Neural cell (in vitro differentiated cells): ENCODE measurements at regions not wholly inside any gene's neighbourhood (a gene's known extent, or its start where the extent isn't known, plus 50 kb on each side); places are given as distances from the start of the nearest gene placed in this dataset.

Source experiments
- H2AFZ ChIP-seq: fragments of 200-600, 300-800 bp; sonication (generic), shearing (Covaris generic); 2 replicates; pipeline ENCODE4 v1.6.0; 2014; ENCODE audit warnings: low read depth, mild to moderate bottlenecking, antibody characterized with exemption, low read length, moderate library complexity
- H3F3A ChIP-seq: fragments of 200-600 bp; shearing (Covaris generic); 2 replicates; pipeline ENCODE4 v1.6.1; 2016; ENCODE audit warnings: mild to moderate bottlenecking, moderate library complexity, mixed read lengths, antibody characterized with exemption, low read length; ENCODE audit not compliant: insufficient read depth, poor library complexity, severe bottlenecking
- H3K27ac ChIP-seq: fragments of 200-600, 300-800 bp; sonication (generic), shearing (Covaris generic); 2 replicates; pipeline ENCODE4 v1.5.1; 2014; ENCODE audit warnings: mild to moderate bottlenecking, low read length, moderate library complexity
- H3K27me3 ChIP-seq: fragments of 300-800, 200-600 bp; sonication (generic), shearing (Covaris generic); 2 replicates; pipeline ENCODE4 v1.6.0; 2014; ENCODE audit warnings: mild to moderate bottlenecking, low read depth, low read length, moderate library complexity; ENCODE audit not compliant: insufficient read depth
- H3K36me3 ChIP-seq: fragments of 300-800, 200-600 bp; sonication (generic), shearing (Covaris generic); 2 replicates; pipeline ENCODE4 v1.5.1; 2014; ENCODE audit warnings: mild to moderate bottlenecking, antibody characterized with exemption, low read length, moderate library complexity; ENCODE audit not compliant: insufficient read depth
- H3K4me2 ChIP-seq: fragments of 300-800, 200-600 bp; sonication (generic), shearing (Covaris generic); 2 replicates; pipeline ENCODE4 v1.6.0; 2014; ENCODE audit warnings: mild to moderate bottlenecking, low read length
- H3K4me3 ChIP-seq: fragments of 300-800, 200-600 bp; sonication (generic), shearing (Covaris generic); 2 replicates; pipeline ENCODE4 v1.5.1; 2014; ENCODE audit warnings: mild to moderate bottlenecking, low read length, moderate library complexity
- H3K79me2 ChIP-seq: fragments of 200-600 bp; shearing (Covaris generic); replicated peaks from 2 replicates; pipeline ENCODE4 v1.6.0; 2014; ENCODE audit warnings: mild to moderate bottlenecking, low read length, moderate library complexity; ENCODE audit not compliant: insufficient read depth
- H3K9ac ChIP-seq: fragments of 300-800, 200-600 bp; sonication (generic), shearing (Covaris generic); 2 replicates; pipeline ENCODE4 v1.6.1; 2016; ENCODE audit warnings: mild to moderate bottlenecking, low read length, mixed read lengths
- H3K9me2 ChIP-seq: fragments of 200-600 bp; shearing (Covaris generic); 2 replicates; pipeline ENCODE4 v1.6.1; 2016; ENCODE audit warnings: mild to moderate bottlenecking, low read length, mixed read lengths; ENCODE audit not compliant: insufficient read depth
- H3K9me3 ChIP-seq: fragments of 200-600, 300-800 bp; sonication (generic), shearing (Covaris generic); 2 replicates; pipeline ENCODE4 v1.6.1; 2016; ENCODE audit warnings: mild to moderate bottlenecking, mixed run types, low read length, moderate library complexity, mixed read lengths
- H4K20me1 ChIP-seq: fragments of 200-600 bp; shearing (Covaris generic); 2 replicates; pipeline ENCODE4 v1.6.1; 2016; ENCODE audit warnings: mild to moderate bottlenecking, mixed run types; ENCODE audit not compliant: insufficient read depth
- CTCF ChIP-seq: fragments of 450-650 bp; IDR thresholded peaks from 2 replicates; pipeline ENCODE4 v1.5.1; 2014; ENCODE audit warnings: antibody characterized with exemption, mild to moderate bottlenecking, moderate library complexity; ENCODE audit not compliant: poor library complexity, severe bottlenecking
- EP300 ChIP-seq: fragments of 450-650 bp; conservative IDR thresholded peaks from 2 replicates; pipeline ENCODE4 v1.6.1; 2014; ENCODE audit warnings: antibody characterized with exemption, mild to moderate bottlenecking, moderate library complexity; ENCODE audit not compliant: poor library complexity, severe bottlenecking
- EZH2 ChIP-seq: fragments of 200-600, 300-800 bp; shearing (Covaris generic), sonication (generic); IDR thresholded peaks from 2 replicates; pipeline ENCODE4 v1.6.1; 2014; ENCODE audit warnings: antibody characterized with exemption, low read length, borderline replicate concordance, mild to moderate bottlenecking; ENCODE audit not compliant: insufficient read depth, poor library complexity, severe bottlenecking
- MXI1 ChIP-seq: fragments of 450-650 bp; conservative IDR thresholded peaks from 2 replicates; pipeline ENCODE4 v1.6.1; 2014; ENCODE audit warnings: antibody characterized with exemption, mild to moderate bottlenecking; ENCODE audit not compliant: poor library complexity, severe bottlenecking
- POLR2AphosphoS5 ChIP-seq: IDR thresholded peaks from 2 replicates; pipeline ENCODE4 v1.6.1; 2012
- RAD21 ChIP-seq: fragments of 450-650 bp; conservative IDR thresholded peaks from 2 replicates; pipeline ENCODE4 v1.6.1; 2014; ENCODE audit warnings: antibody characterized with exemption, mild to moderate bottlenecking, moderate library complexity
- SMC3 ChIP-seq: fragments of 450-650 bp; conservative IDR thresholded peaks from 2 replicates; pipeline ENCODE4 v1.6.1; 2014; ENCODE audit warnings: antibody characterized with exemption, mild to moderate bottlenecking, moderate library complexity; ENCODE audit not compliant: poor library complexity
- TAF1 ChIP-seq: IDR thresholded peaks from 2 replicates; pipeline ENCODE4 v1.6.1; 2012; ENCODE audit warnings: low read depth
- TF ChIP-seq, protein P1 (sequence below): IDR thresholded peaks from 2 replicates; pipeline ENCODE4 v1.6.1; 2012; ENCODE audit warnings: borderline replicate concordance

DNA sequence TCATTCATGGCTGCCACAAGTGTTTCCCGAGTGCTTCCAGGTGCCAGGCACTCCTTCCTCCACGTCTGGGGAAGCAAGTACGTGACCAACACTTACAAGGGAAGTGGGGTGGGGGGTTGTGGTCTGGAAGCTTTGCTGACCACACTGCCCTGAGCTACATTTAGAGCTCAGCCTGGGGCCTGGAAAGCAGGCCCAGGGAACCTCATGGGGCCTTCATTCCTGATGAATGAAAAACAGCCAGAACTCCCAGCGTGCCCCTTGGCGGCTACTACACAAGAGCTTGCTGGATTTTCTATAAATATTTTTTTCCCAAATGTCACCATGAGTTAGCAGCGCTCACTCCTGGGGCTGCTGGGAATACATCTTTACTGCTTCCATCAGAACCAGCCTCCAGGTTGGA, 73.3 kb downstream of the ABCC12 start:
- Histone ChIP-seq H3F3A (no peaks in the 10 kb centered on the region), H3K9ac (no peak overlapping the region), H3K4me2 (no peak overlapping the region), H3K36me3 (no peaks in the 10 kb centered on the region), H2AFZ (no peak overlapping the region), H3K4me3 (no peak overlapping the region), H4K20me1 (no peaks in the 10 kb centered on the region), H3K9me2 (no peaks in the 10 kb centered on the region), H3K27me3 (no peaks in the 10 kb centered on the region), H3K79me2 (no peaks in the 10 kb centered on the region), H3K27ac (no peak overlapping the region), H3K9me3 (no peaks in the 10 kb centered on the region)
- no peak for TF ChIP-seq CTCF
- no peak for TF ChIP-seq EP300
- no peak for TF ChIP-seq SMC3
- no peak for TF ChIP-seq MXI1
- TF ChIP-seq POLR2AphosphoS5: no peak
- TF ChIP-seq, protein P1, sequence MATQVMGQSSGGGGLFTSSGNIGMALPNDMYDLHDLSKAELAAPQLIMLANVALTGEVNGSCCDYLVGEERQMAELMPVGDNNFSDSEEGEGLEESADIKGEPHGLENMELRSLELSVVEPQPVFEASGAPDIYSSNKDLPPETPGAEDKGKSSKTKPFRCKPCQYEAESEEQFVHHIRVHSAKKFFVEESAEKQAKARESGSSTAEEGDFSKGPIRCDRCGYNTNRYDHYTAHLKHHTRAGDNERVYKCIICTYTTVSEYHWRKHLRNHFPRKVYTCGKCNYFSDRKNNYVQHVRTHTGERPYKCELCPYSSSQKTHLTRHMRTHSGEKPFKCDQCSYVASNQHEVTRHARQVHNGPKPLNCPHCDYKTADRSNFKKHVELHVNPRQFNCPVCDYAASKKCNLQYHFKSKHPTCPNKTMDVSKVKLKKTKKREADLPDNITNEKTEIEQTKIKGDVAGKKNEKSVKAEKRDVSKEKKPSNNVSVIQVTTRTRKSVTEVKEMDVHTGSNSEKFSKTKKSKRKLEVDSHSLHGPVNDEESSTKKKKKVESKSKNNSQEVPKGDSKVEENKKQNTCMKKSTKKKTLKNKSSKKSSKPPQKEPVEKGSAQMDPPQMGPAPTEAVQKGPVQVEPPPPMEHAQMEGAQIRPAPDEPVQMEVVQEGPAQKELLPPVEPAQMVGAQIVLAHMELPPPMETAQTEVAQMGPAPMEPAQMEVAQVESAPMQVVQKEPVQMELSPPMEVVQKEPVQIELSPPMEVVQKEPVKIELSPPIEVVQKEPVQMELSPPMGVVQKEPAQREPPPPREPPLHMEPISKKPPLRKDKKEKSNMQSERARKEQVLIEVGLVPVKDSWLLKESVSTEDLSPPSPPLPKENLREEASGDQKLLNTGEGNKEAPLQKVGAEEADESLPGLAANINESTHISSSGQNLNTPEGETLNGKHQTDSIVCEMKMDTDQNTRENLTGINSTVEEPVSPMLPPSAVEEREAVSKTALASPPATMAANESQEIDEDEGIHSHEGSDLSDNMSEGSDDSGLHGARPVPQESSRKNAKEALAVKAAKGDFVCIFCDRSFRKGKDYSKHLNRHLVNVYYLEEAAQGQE: no peak
- no peak for TF ChIP-seq EZH2
- TF ChIP-seq RAD21: no peak
- TF ChIP-seq TAF1: no peak

- Histone ChIP-seq H3K9ac (no peak overlapping the region), H3K4me2 (no peak overlapping the region), H3K79me2 (no peaks in the 10 kb centered on the region), H2AFZ (no peak overlapping the region), H3K4me3 (no peak overlapping the region), H3F3A (no peaks in the 10 kb centered on the region), H4K20me1 (no peaks in the 10 kb centered on the region), H3K36me3 (no peaks in the 10 kb centered on the region), H3K27me3 (no peaks in the 10 kb centered on the region), H3K9me3 (no peaks in the 10 kb centered on the region), H3K9me2 (no peaks in the 10 kb centered on the region), H3K27ac (no peak overlapping the region)
- TF ChIP-seq EP300 (no peak), TAF1 (no peak), MXI1 (no peak), CTCF (no peak), POLR2AphosphoS5 (no peak), EZH2 (no peak), SMC3 (no peak), RAD21 (no peak)
- TF ChIP-seq, protein P1: no peak
Measured at GRCh38 chr16:48081656-48082055, 74.1 kb downstream of the ABCC12 start.
